CD14-positive monocyte (primary cell): ENCODE measurements at regions not wholly inside any gene's neighbourhood (a gene's known extent, or its start where the extent isn't known, plus 50 kb on each side); places are given as distances from the start of the nearest gene placed in this dataset.

Experiments used
- DNase-seq, 3 donors: peaks; one replicate each; pipeline ENCODE4 v3.0.0-alpha.2; 2011 to 2022
- H2AFZ ChIP-seq: 2 replicates; pipeline ENCODE4 v1.6.0; 2012; ENCODE audit warnings: mild to moderate bottlenecking, low read depth, low read length, inconsistent platforms; ENCODE audit not compliant: insufficient read depth, poor library complexity, severe bottlenecking
- H3K27ac ChIP-seq, 2 donors: 1 replicate in 1 of 2; 2 replicates in 1 of 2; pipeline ENCODE4 v1.5.1; 2012 to 2013; ENCODE audit warnings: low read length in 2 of 2, control low read depth in 1 of 2, inconsistent platforms in 1 of 2, low read depth in 1 of 2, mild to moderate bottlenecking in 1 of 2
- H3K27me3 ChIP-seq, 2 donors: one replicate each; pipeline versions ENCODE4 v1.6.0 to v1.6.1; 2011 to 2013; ENCODE audit warnings: low read length in 2 of 2; ENCODE audit not compliant: control insufficient read depth in 2 of 2, insufficient read depth in 2 of 2
- H3K36me3 ChIP-seq, 2 donors: replicated peaks in 1 of 2; 1 replicate in 1 of 2; 2 replicates in 1 of 2; pipeline versions ENCODE4 v1.5.1 to v1.6.1; 2012 to 2013; ENCODE audit warnings: low read length in 2 of 2, control low read depth in 1 of 2, inconsistent platforms in 1 of 2, mild to moderate bottlenecking in 1 of 2; ENCODE audit not compliant: insufficient read depth in 2 of 2, control insufficient read depth in 1 of 2
- H3K4me1 ChIP-seq, 2 donors: 1 replicate in 1 of 2; 2 replicates in 1 of 2; pipeline versions ENCODE4 v1.5.1 to v1.6.1; 2012 to 2013; ENCODE audit warnings: low read length in 2 of 2, control low read depth in 1 of 2, inconsistent platforms in 1 of 2, mild to moderate bottlenecking in 1 of 2, moderate library complexity in 1 of 2; ENCODE audit not compliant: insufficient read depth in 2 of 2, control insufficient read depth in 1 of 2
- H3K4me2 ChIP-seq: replicated peaks from 2 replicates; pipeline ENCODE3; 2012; ENCODE audit warnings: low read length, moderate library complexity, mild to moderate bottlenecking; ENCODE audit not compliant: poor library complexity, severe bottlenecking; ENCODE audit errors: extremely low read depth
- H3K4me3 ChIP-seq, 3 experiments: fragments of 200-600 bp in 1 of 3; sonication (generic) in 1 of 3; replicated peaks in 1 of 3; 1 replicate in 2 of 3; 2 replicates in 1 of 3; pipeline ENCODE4 v1.5.1; 2011 to 2013; ENCODE audit warnings: low read length in 3 of 3, mild to moderate bottlenecking in 3 of 3, control low read depth in 2 of 3, low read depth in 2 of 3, inconsistent platforms in 1 of 3, moderate library complexity in 1 of 3
- H3K79me2 ChIP-seq: 2 replicates; pipeline ENCODE4 v1.6.0; 2012; ENCODE audit warnings: mild to moderate bottlenecking, control low read depth, inconsistent platforms, low read length, moderate library complexity; ENCODE audit not compliant: insufficient read depth
- H3K9ac ChIP-seq: 2 replicates; pipeline ENCODE4 v1.6.0; 2017; ENCODE audit warnings: low read length, mild to moderate bottlenecking; ENCODE audit not compliant: insufficient read depth, poor library complexity, severe bottlenecking
- H3K9me3 ChIP-seq, 2 donors: replicated peaks in 1 of 2; 1 replicate in 1 of 2; 2 replicates in 1 of 2; pipeline versions ENCODE4 v1.5.1 to v1.6.1; 2012 to 2013; ENCODE audit warnings: low read length in 2 of 2, control low read depth in 1 of 2; ENCODE audit not compliant: control insufficient read depth in 1 of 2, insufficient read depth in 1 of 2
- H4K20me1 ChIP-seq: 2 replicates; pipeline ENCODE4 v1.6.0; 2012; ENCODE audit warnings: mild to moderate bottlenecking, low read length, control low read depth, moderate library complexity; ENCODE audit not compliant: insufficient read depth
- H3K27ac Mint-ChIP-seq, 7 donors: one replicate each; pipeline ENCODE4 v1.8.0; 2020; ENCODE audit warnings: mild to moderate bottlenecking in 7 of 7, mixed read lengths in 7 of 7, moderate library complexity in 6 of 7, inconsistent platforms in 2 of 7
- H3K27me3 Mint-ChIP-seq, 3 donors: one replicate each; pipeline ENCODE4 v1.8.0; 2021 to 2022; ENCODE audit warnings: low read depth in 3 of 3, mild to moderate bottlenecking in 3 of 3, mixed read lengths in 3 of 3, moderate library complexity in 3 of 3, inconsistent platforms in 1 of 3
- H3K36me3 Mint-ChIP-seq, 2 donors: one replicate each; pipeline ENCODE4 v1.8.0; 2020; ENCODE audit warnings: mixed read lengths in 2 of 2, inconsistent platforms in 1 of 2, mild to moderate bottlenecking in 1 of 2
- H3K4me1 Mint-ChIP-seq: one replicate; pipeline ENCODE4 v1.8.0; 2020; ENCODE audit warnings: mild to moderate bottlenecking, mixed read lengths
- H3K4me3 Mint-ChIP-seq, 2 donors: one replicate each; pipeline ENCODE4 v1.8.0; 2020; ENCODE audit warnings: mild to moderate bottlenecking in 2 of 2, mixed read lengths in 2 of 2, moderate library complexity in 1 of 2
- H3K9me3 Mint-ChIP-seq, 7 donors: one replicate each; pipeline ENCODE4 v1.8.0; 2020 to 2022; ENCODE audit warnings: mixed read lengths in 7 of 7, mild to moderate bottlenecking in 6 of 7, moderate library complexity in 6 of 7, inconsistent platforms in 2 of 7
- WGBS: methylation state at CpG from one replicate; pipeline ENCODE4 v1.1.5; 2013; ENCODE audit warnings: missing lambda C conversion rate; ENCODE audit not compliant: insufficient coverage; 5-methylcytosine and 5-hydroxymethylcytosine counted together
- intact Hi-C, 2 donors: fragments of 100-400 bp; cut with micrococcal nuclease; formaldehyde crosslinking; loops; one replicate each; pipeline versions ENCODE4 v1.15.0 to v1.15.1; 2023
- TF ChIP-seq, protein P1 (sequence below): fragments of 200-600 bp; IDR thresholded peaks from one replicate; pipeline ENCODE4 v1.8.0; 2022; ENCODE audit warnings: antibody characterized with exemption, mild to moderate bottlenecking

DNA sequence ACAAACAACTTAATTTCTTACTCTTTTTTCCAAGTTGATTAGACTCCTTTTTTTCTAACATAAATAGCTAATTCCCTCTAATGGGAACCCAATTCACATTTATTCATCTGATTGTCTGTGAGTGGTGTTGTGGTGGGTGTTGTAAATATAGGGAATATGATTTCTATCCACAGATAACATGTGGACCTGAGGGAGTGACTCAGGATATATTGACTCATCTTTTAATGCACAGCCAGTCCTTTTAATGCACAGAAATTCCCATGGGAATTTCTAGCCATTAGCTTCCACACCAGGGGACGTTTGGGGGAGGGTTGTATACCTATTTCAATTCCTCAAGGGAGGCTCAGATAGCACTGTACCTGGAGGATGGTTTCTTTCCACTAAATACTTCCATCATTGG is 1339.6 kb upstream of the LRRTM1 start:
- H3K27me3 ChIP-seq = no peaks in the 10 kb centered on the region
- no peaks in the 10 kb centered on the region for H3K9me3 ChIP-seq
- no peak overlapping the region for H3K4me3 Mint-ChIP-seq
- no peaks in the 10 kb centered on the region for H3K36me3 ChIP-seq
- no peak overlapping the region for H3K4me3 ChIP-seq
- DNase-seq = no peak
- no peaks in the 10 kb centered on the region for H4K20me1 ChIP-seq
- no peak overlapping the region for H2AFZ ChIP-seq
- intact Hi-C loops = no loop called here
- no peaks in the 10 kb centered on the region for H3K4me1 ChIP-seq
- TF ChIP-seq, protein P1, sequence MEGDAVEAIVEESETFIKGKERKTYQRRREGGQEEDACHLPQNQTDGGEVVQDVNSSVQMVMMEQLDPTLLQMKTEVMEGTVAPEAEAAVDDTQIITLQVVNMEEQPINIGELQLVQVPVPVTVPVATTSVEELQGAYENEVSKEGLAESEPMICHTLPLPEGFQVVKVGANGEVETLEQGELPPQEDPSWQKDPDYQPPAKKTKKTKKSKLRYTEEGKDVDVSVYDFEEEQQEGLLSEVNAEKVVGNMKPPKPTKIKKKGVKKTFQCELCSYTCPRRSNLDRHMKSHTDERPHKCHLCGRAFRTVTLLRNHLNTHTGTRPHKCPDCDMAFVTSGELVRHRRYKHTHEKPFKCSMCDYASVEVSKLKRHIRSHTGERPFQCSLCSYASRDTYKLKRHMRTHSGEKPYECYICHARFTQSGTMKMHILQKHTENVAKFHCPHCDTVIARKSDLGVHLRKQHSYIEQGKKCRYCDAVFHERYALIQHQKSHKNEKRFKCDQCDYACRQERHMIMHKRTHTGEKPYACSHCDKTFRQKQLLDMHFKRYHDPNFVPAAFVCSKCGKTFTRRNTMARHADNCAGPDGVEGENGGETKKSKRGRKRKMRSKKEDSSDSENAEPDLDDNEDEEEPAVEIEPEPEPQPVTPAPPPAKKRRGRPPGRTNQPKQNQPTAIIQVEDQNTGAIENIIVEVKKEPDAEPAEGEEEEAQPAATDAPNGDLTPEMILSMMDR = no peak
- peaks cover 3 to 8% (median 4%) of the 10 kb centered on the region in 7 donors for H3K9me3 Mint-ChIP-seq
- no peaks in the 10 kb centered on the region for H3K79me2 ChIP-seq
- peaks cover 4% of the 10 kb centered on the region for H3K4me1 Mint-ChIP-seq
- H3K27ac Mint-ChIP-seq = no peak overlapping the region
- no peaks in the 10 kb centered on the region for H3K36me3 Mint-ChIP-seq
- H3K4me2 ChIP-seq = no peak overlapping the region
- no peak overlapping the region for H3K27ac ChIP-seq
- no peak overlapping the region for H3K9ac ChIP-seq
- WGBS = no CpG with 5 or more reads among the region's 1 CpG
- peaks cover 0 to 3% (median 0%) of the 10 kb centered on the region in 3 donors for H3K27me3 Mint-ChIP-seq

DNA sequence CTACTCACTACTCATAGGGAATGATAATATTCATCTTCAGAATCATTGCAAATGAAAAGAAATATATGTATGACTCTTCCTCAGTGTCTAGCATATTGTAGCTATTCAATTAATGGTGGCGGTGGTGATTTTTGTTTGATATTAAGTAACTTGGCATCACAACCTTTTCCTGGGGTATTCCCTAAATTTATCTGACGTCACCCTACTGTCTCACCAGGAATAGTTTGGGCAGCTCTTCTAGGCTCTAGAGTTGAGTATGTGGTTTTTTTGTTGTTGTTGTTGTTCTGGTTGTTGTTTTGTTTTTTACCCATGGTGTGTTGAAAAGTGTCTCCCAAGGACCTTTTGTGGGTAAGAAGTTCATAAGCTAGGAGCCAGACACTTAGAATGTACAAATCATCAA is 1320.3 kb upstream of the LRRTM1 start:
- Histone ChIP-seq H3K4me1 (no peaks in the 10 kb centered on the region), H3K36me3 (no peaks in the 10 kb centered on the region), H3K4me2 (no peak overlapping the region), H2AFZ (no peak overlapping the region), H3K4me3 (no peak overlapping the region), H3K79me2 (no peaks in the 10 kb centered on the region), H3K9me3 (peaks cover 0 to 2% of the 10 kb centered on the region in 2 donors), H3K9ac (no peak overlapping the region), H4K20me1 (no peaks in the 10 kb centered on the region), H3K27ac (no peak overlapping the region), H3K27me3 (no peaks in the 10 kb centered on the region)
- Mint-ChIP-seq H3K27ac (no peak overlapping the region), H3K36me3 (no peaks in the 10 kb centered on the region), H3K9me3 (peaks cover 2 to 8% (median 5%) of the 10 kb centered on the region in 7 donors), H3K27me3 (peaks cover 0 to 2% (median 0%) of the 10 kb centered on the region in 3 donors), H3K4me3 (no peak overlapping the region), H3K4me1 (no peaks in the 10 kb centered on the region)
- no CpG with 5 or more reads among the region's 2 CpGs for WGBS
- intact Hi-C loops = no loop called here
- TF ChIP-seq, protein P1 = no peak
- no peak for DNase-seq
